Loucy (cell line): ENCODE measurements at regions not wholly inside any gene's neighbourhood (a gene's known extent, or its start where the extent isn't known, plus 50 kb on each side); places are given as distances from the start of the nearest gene placed in this dataset.

Experiments used
- H2AFZ ChIP-seq: fragments of 200-600 bp; sonication (generic); 2 replicates; pipeline ENCODE4 v1.6.0; 2016; ENCODE audit warnings: antibody characterized with exemption, mild to moderate bottlenecking, low read length, moderate library complexity
- H3F3A ChIP-seq: fragments of 200-600 bp; 2 replicates; pipeline ENCODE4 v1.6.0; 2016; ENCODE audit warnings: antibody characterized with exemption, low read depth, mild to moderate bottlenecking
- H3K27me3 ChIP-seq: fragments of 200-600 bp; sonication (generic); 2 replicates; pipeline ENCODE4 v1.6.1; 2014; ENCODE audit warnings: low read length, mild to moderate bottlenecking; ENCODE audit not compliant: insufficient read depth, poor library complexity, severe bottlenecking
- H3K36me3 ChIP-seq: fragments of 200-600 bp; sonication (generic); 2 replicates; pipeline ENCODE4 v1.6.1; 2016; ENCODE audit warnings: low read length; ENCODE audit not compliant: insufficient read depth
- H3K4me1 ChIP-seq: fragments of 200-600 bp; sonication (generic); 2 replicates; pipeline ENCODE4 v1.5.1; 2014; ENCODE audit warnings: low read length, mild to moderate bottlenecking; ENCODE audit not compliant: insufficient read depth, poor library complexity, severe bottlenecking
- H3K4me2 ChIP-seq: fragments of 200-600 bp; sonication (generic); 2 replicates; pipeline ENCODE4 v1.6.0; 2014; ENCODE audit warnings: antibody characterized with exemption, low read length, low read depth, mild to moderate bottlenecking; ENCODE audit not compliant: poor library complexity, severe bottlenecking
- H3K4me3 ChIP-seq: fragments of 200-600 bp; sonication (generic); 2 replicates; pipeline ENCODE4 v1.5.1; 2014; ENCODE audit warnings: low read length, mild to moderate bottlenecking, mixed read lengths; ENCODE audit not compliant: poor library complexity, severe bottlenecking
- H3K79me2 ChIP-seq: fragments of 200-600 bp; sonication (generic); 2 replicates; pipeline ENCODE4 v1.6.1; 2014; ENCODE audit warnings: low read length; ENCODE audit not compliant: insufficient read depth
- H3K9ac ChIP-seq: fragments of 200-600 bp; sonication (generic); 2 replicates; pipeline ENCODE4 v1.6.0; 2014; ENCODE audit warnings: mild to moderate bottlenecking, low read depth, low read length, moderate library complexity; ENCODE audit not compliant: poor library complexity, severe bottlenecking
- H3K9me2 ChIP-seq: fragments of 200-600 bp; sonication (generic); replicated peaks from 2 replicates; pipeline ENCODE4 v1.6.1; 2016; ENCODE audit warnings: low read depth, low read length, mixed read lengths
- H3K9me3 ChIP-seq: fragments of 200-600 bp; sonication (generic); 2 replicates; pipeline ENCODE4 v1.6.1; 2014; ENCODE audit warnings: mild to moderate bottlenecking, antibody characterized with exemption, low read length, low read depth; ENCODE audit not compliant: insufficient read depth
- H4K20me1 ChIP-seq: fragments of 200-600 bp; sonication (generic); 2 replicates; pipeline ENCODE4 v1.6.0; 2014; ENCODE audit warnings: antibody characterized with exemption, low read length, mild to moderate bottlenecking; ENCODE audit not compliant: insufficient read depth, poor library complexity, severe bottlenecking
- EZH2phosphoT487 ChIP-seq: fragments of 200-600 bp; IDR thresholded peaks from 2 replicates; pipeline ENCODE4 v1.6.1; 2018; ENCODE audit warnings: antibody characterized with exemption, mild to moderate bottlenecking, moderate library complexity, borderline replicate concordance
- TF ChIP-seq, protein P1 (sequence below): fragments of 200-600 bp; sonication (generic); conservative IDR thresholded peaks from 2 replicates; pipeline ENCODE4 v1.5.1; 2014; ENCODE audit warnings: mild to moderate bottlenecking, antibody characterized with exemption, low read length

DNA sequence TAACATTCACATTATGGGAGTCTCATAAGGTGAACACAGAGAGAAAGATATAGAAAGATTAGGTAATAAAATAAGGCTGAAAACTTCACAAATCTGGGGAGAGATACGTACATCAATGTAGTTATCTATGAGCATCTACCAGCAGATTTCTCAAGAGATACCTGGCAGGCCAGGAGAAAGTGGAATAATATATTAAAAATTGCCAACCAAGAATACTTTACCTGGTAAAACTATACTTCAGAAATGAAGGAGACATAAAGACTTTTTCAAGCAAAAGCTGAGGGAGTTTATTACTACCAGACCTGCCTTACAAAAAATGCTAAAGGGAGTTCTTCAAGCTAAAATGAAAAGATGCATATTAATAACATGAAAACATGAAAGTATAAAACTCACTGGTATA lies 78.8 kb upstream of the COMTD1 start:
- Histone ChIP-seq H3K27me3 (no peaks in the 10 kb centered on the region), H3K4me2 (no peak overlapping the region), H3K36me3 (no peaks in the 10 kb centered on the region), H3K4me3 (no peak overlapping the region), H2AFZ (no peak overlapping the region), H3F3A (no peaks in the 10 kb centered on the region), H3K9me3 (0 out of 2 replicates have a peak, but pooled peaks cover 4% of the 10 kb centered on the region), H3K4me1 (no peaks in the 10 kb centered on the region), H4K20me1 (no peaks in the 10 kb centered on the region), H3K9ac (no peak overlapping the region), H3K9me2 (no peaks in the 10 kb centered on the region), H3K79me2 (no peaks in the 10 kb centered on the region)
- no peak for TF ChIP-seq EZH2phosphoT487
- TF ChIP-seq, protein P1, sequence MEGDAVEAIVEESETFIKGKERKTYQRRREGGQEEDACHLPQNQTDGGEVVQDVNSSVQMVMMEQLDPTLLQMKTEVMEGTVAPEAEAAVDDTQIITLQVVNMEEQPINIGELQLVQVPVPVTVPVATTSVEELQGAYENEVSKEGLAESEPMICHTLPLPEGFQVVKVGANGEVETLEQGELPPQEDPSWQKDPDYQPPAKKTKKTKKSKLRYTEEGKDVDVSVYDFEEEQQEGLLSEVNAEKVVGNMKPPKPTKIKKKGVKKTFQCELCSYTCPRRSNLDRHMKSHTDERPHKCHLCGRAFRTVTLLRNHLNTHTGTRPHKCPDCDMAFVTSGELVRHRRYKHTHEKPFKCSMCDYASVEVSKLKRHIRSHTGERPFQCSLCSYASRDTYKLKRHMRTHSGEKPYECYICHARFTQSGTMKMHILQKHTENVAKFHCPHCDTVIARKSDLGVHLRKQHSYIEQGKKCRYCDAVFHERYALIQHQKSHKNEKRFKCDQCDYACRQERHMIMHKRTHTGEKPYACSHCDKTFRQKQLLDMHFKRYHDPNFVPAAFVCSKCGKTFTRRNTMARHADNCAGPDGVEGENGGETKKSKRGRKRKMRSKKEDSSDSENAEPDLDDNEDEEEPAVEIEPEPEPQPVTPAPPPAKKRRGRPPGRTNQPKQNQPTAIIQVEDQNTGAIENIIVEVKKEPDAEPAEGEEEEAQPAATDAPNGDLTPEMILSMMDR: no peak

DNA sequence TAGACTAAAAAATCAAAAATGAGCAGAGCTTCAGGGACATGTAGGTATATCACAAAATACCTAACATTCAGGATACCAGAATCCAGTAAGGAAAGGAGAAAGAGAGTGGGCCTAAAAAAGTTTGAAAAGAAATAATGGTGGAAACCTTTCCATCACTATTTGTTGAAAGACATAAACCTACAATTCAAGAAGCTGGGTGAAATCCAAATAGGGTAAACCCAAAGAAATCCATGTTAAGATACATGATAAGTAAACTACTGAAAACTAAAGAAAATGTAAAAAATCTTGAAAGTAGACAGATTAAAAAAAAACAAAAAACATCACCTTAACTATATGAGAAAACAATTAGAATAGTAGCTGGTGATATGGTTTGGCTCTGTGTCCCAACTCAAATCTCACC lies 76.7 kb upstream of the COMTD1 start:
- H3K4me3 ChIP-seq: no peak overlapping the region
- no peaks in the 10 kb centered on the region for H3F3A ChIP-seq
- no peaks in the 10 kb centered on the region for H4K20me1 ChIP-seq
- H2AFZ ChIP-seq: no peak overlapping the region
- no peaks in the 10 kb centered on the region for H3K36me3 ChIP-seq
- H3K4me2 ChIP-seq: no peak overlapping the region
- H3K27me3 ChIP-seq: no peaks in the 10 kb centered on the region
- no peak overlapping the region for H3K9ac ChIP-seq
- H3K9me3 ChIP-seq: 0 out of 2 replicates have a peak, but pooled peaks cover 7% of the 10 kb centered on the region
- no peaks in the 10 kb centered on the region for H3K79me2 ChIP-seq
- H3K9me2 ChIP-seq: no peaks in the 10 kb centered on the region
- TF ChIP-seq EZH2phosphoT487: no peak
- TF ChIP-seq, protein P1: no peak
- H3K4me1 ChIP-seq: no peaks in the 10 kb centered on the region

DNA sequence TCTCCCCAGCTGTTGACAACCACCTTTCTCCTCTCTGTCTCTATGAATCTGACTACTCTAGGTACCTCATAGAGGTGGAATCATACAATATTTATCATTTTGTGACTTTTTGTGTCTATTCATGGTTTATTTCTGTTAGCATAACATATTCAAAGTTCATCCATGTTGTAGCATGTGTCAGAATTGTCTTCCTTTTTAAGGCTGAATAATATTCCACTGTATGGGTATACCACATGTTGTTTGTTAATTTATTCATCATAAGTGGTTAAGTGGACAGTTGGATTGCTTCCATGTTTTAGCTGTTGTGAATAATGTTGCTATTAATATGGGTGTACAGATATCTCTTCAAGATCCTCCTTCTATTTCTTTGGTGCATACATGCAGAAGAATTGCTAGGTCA lies 69.9 kb upstream of the COMTD1 start:
- H3K4me2 ChIP-seq: no peak overlapping the region
- H3K9me2 ChIP-seq: no peaks in the 10 kb centered on the region
- no peaks in the 10 kb centered on the region for H3K36me3 ChIP-seq
- H4K20me1 ChIP-seq: no peaks in the 10 kb centered on the region
- H3K27me3 ChIP-seq: no peaks in the 10 kb centered on the region
- no peak overlapping the region for H2AFZ ChIP-seq
- H3K9ac ChIP-seq: no peak overlapping the region
- H3K4me3 ChIP-seq: no peak overlapping the region
- peaks cover 4% of the 10 kb centered on the region for H3K4me1 ChIP-seq
- TF ChIP-seq, protein P1: no peak
- TF ChIP-seq EZH2phosphoT487: no peak
- H3K9me3 ChIP-seq: 0 out of 2 replicates have a peak, but pooled peaks cover 14% of the 10 kb centered on the region
- H3F3A ChIP-seq: no peaks in the 10 kb centered on the region
- H3K79me2 ChIP-seq: no peaks in the 10 kb centered on the region
